ENCODE measurements at regions not wholly inside any gene's neighbourhood (a gene's known extent, or its start where the extent isn't known, plus 50 kb on each side); places are given as distances from the start of the nearest gene placed in this dataset.
"Not testable (repeated sequence)": the region's sequence is repeated elsewhere in the genome, so short reads cannot be mapped to it uniquely, and the experiment has no call there.

GRCh38 chrX:155819966-155820491 lies 61.1 kb upstream of the VAMP7 start:
- DNase-seq, result peak; percentile 64

GRCh38 chrX:155819525-155819924 lies 61.6 kb upstream of the VAMP7 start:
- DNase-seq, result no peak

- DNase-seq, result not testable (repeated sequence)
Observed at GRCh38 chrX:155814391-155814790, 66.8 kb upstream of the VAMP7 start.

GRCh38 chrX:155779831-155780230 lies 101.3 kb upstream of the VAMP7 start:
- DNase-seq, result no peak

- DNase-seq, result no peak
Observed at GRCh38 chrX:155778844-155779553, 102.1 kb upstream of the VAMP7 start.

- no peak for DNase-seq
Observed at GRCh38 chrX:155774387-155774786, 106.8 kb upstream of the VAMP7 start.

GRCh38 chrX:155767876-155768769 lies 113.0 kb upstream of the VAMP7 start:
- DNase-seq, result no peak

GRCh38 chrX:155767051-155767875 lies 113.9 kb upstream of the VAMP7 start:
- peak; percentile 55 for DNase-seq

- DNase-seq, result no peak
Observed at GRCh38 chrX:155766321-155766720, 114.8 kb upstream of the VAMP7 start.

GRCh38 chrX:155761185-155761584 lies 120.0 kb upstream of the VAMP7 start:
- no peak for DNase-seq

GRCh38 chrX:155757046-155757759 lies 123.9 kb upstream of the VAMP7 start:
- DNase-seq, result no peak

GRCh38 chrX:155755706-155756337 lies 125.3 kb upstream of the VAMP7 start:
- DNase-seq, result no peak

GRCh38 chrX:155751131-155751530 lies 130.0 kb upstream of the VAMP7 start:
- DNase-seq, result no peak

- peak; percentile 54 for DNase-seq
Observed at GRCh38 chrX:155747520-155747919, 133.6 kb upstream of the VAMP7 start.

GRCh38 chrX:155745792-155746191 lies 133.0 kb upstream of the TMLHE start:
- DNase-seq, result peak; percentile 76

- DNase-seq, result no peak
Observed at GRCh38 chrX:155744534-155744933, 131.8 kb upstream of the TMLHE start.

GRCh38 chrX:155728335-155728734 lies 115.6 kb upstream of the TMLHE start:
- DNase-seq, result not testable (repeated sequence)

GRCh38 chrX:155718972-155719586 lies 106.3 kb upstream of the TMLHE start:
- DNase-seq, result no peak

GRCh38 chrX:155715141-155715540 lies 102.4 kb upstream of the TMLHE start:
- no peak for DNase-seq

- DNase-seq, result no peak
Observed at GRCh38 chrX:155695419-155695818, 82.7 kb upstream of the TMLHE start.

GRCh38 chrX:155694649-155695048 lies 81.9 kb upstream of the TMLHE start:
- DNase-seq, result no peak
